HG03558 (cell line): ENCODE measurements at regions not wholly inside any gene's neighbourhood (a gene's known extent, or its start where the extent isn't known, plus 50 kb on each side); places are given as distances from the start of the nearest gene placed in this dataset.
"Not testable (repeated sequence)": the region's sequence is repeated elsewhere in the genome, so short reads cannot be mapped to it uniquely, and the experiment has no call there.

Source experiments
- ATAC-seq: cut with Tn5 transposase; IDR thresholded peaks from one replicate; pipeline ENCODE4 v1.9.1; 2021; ENCODE audit warnings: moderate number of reproducible peaks; ENCODE audit not compliant: unreplicated experiment; ENCODE audit errors: extremely low read depth

DNA sequence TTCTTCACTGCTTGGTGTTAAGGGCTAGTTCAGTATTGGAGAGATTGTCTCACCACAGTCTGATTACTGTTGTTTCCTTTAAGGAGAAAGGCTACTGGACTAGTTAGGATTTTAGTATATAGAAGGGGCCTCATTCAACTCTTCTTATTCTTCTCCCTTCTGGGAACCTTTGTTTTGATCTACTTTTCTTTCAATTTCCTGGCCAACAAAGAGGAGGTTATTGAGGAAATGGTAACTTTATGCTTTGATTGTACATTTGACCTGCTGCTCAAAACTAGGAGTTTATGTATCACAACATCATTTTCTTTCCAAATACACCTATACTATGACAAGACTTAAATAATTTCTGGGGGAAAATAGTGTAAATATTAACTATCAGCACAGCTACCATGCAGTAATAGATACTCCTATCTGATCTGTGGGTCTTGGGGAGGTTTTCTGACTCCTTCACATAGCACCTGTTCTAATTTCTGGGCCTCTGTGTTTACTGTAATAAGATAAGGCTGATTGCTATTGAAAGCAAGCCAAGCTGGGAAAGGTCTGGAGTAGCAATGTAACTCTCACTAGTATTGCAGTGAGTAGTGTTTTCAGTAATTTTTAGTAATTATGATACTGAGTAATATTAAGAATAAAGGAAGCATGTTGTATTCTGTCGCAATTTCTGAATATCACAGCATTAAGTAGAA, 395.3 kb downstream of the NUP35 start:
- no peak for ATAC-seq

DNA sequence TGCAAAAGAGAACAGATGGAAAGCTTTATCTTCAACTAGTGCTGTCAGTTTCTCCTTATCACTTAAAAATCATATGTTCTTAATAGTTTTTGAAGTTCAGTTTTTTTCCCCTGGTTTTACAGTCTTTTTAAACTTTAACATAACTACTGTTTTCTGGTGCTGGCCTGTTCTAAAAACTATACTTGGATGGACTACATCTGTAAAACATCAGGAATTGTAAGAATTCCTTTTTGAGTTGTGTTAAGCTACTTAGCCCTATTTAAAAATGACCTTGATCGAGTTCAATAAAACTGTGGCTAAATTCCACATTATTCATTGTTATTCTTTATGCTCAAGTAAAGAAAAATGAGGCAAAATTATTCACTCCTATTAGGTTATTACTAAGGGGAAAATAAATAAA, 397.7 kb downstream of the NUP35 start:
- ATAC-seq = no peak

DNA sequence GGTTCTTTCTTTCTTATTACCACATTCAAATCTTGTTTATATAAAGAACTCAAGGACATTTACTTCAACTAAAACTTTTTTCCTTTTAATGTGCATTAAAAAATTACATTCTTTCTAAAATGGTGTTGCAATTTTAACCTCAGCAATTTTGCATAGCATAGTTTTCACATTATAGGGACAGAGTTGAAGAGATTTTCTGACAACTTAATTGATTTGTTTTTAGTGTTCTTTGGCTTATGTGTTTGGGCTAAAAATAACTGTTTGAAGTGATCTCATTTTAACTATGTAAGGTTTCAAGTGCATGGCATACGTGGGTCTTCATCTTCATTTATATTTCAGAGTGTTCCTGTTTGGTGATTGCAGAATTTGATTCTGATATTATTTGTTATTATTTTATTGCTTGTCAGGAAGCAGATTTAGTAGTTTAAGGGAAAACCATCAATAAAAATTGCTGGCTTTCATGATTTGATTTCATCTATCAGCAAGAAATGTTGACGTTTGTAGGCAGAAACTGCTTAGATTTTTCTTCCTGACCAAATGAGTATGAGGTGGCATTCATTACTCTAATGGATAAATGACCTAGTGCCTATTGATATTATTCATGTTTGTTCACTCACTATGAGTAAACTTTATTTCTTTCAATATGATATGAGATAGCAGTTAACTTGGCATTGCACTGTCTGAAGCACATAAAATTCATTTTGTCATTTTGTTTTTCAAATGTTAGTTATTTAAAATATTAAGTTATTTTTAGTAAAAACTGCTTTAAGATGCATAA, 398.4 kb downstream of the NUP35 start:
- no peak for ATAC-seq

DNA sequence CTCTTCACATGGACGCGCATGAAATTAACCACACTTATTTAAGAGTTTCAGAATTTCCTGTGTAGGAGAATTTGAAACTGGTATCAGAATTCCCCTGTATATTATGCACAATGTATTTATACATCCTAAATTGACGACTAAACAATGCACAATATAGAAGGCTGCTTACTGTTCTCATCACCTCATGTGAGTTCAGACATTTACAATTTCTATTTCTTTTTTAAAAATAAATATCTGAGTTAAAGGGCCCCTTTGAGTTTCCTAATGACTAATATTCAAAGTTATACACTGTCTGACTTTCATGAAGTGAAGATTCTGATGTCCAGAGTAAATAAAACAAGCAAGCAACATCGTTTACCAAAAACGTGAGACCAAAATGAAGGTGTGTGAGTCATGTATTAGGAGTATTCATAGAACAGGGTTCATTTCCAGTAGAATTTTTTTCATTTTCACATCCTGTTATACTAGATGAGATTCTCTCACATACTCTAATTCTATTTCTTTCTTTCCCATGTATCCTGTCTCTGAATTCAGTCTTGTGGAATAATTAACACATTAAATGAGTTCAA, 406.2 kb downstream of the NUP35 start:
- ATAC-seq = peak; percentile 68

DNA sequence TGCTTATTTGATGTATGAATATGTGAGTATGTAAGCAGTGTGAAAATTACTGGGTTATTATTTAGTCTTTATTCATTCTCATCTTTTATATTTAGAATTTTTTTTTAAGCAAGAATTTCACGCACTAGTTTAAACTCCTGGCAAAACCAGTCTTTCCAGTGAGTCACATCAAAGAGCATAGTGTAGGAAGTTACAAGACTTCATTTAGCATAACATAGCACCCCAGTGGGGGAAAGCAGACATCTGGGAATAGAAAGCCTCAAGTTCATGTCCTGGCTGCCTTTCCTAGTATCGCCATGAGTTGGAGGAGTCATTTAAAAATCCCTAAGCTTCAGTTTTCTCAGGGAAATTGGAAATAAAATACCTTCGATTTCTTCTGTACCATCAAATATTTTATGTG, 408.3 kb downstream of the NUP35 start:
- ATAC-seq = no peak

DNA sequence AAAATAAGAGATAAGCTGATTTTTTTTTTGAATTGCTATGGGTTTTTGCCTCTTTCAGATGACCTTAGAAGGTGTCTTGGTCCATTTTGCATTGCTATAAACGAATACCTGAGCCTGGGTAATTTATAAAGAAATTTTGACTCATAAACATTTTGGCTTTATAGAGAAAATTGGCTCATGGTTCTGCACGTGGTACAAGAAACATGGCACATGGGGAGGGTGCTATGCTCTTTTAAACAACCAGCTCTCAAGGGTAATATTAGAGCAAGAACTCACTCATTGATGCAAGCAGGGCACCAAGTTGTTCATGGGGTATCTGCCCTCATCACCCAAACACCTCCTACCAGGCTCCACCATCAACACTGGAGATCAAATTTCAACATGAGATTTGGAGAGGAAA, 408.8 kb downstream of the NUP35 start:
- ATAC-seq = no peak

DNA sequence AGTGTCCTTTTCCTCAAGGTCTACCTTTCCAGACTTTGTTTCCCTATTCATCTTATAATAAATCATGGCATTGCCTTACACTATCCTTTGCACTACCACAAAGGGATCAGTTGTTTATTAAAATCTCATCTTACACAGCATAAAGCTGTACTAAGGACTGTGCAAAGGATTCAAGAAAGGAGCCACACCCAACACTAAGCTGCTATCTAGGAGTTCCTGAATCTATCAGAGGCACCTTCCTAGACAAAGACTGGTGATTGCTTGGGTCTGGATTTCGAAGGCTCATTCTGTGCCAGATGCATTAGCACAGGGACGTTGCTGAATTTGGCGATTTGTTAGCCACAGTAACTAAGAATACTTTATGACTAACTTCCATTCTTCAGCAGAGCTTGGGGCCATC, 412.0 kb downstream of the NUP35 start:
- ATAC-seq = no peak

DNA sequence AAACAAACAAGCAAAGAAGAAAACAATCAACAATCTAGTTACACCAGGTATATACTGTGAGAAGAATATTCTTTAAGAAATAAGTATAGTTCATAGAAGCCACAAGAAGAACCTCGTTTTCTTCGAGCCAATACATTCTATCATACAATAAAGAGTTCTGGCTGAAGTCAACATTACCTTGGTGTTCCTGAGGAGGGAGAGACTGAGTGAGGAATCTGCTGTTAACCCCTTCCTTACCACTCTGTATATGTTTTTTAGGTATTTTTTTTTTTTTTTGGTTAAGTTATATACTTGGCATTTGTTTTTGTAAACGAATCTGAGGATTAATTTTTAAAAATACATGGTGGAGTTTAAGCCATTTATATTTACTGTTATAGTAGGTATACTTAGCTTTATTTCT, 412.5 kb downstream of the NUP35 start:
- no peak for ATAC-seq

DNA sequence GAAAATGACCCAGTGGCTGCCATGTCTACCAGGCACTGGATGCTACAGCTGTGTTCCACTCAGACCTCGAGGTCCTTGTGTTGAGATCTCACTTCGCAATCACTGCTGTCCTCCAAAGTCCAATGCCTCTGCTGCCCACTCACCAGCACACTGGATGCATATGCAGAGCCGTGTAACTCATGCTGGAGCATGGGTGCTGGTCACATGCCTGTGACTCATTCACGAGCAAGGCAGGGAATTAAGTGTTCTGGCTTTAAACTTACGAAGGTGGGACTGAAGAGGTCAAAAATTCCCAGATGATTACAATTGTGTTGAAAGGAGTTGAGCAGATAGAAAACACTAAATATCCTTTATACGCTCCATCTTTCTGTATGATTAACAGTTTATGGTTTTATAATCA, 417.5 kb downstream of the NUP35 start:
- ATAC-seq = no peak

DNA sequence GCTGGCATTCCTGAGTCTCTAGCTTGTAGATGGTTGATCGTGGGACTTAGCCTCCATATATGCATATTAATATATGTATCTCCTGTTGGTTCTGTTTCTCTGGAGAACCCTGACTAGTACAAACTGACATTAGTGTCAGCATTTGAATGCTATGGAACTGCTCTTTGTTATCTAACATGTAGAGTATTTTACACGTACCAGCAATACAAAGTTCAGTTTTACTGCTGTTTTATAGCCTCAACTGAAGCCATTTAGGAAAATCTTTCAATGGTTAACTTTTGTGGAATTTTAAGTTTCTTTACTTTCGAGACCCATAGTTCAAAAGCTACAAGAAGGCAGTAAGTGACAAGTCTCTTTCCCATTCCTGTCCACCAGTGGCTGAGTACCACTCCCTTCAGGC, 418.4 kb downstream of the NUP35 start:
- no peak for ATAC-seq

DNA sequence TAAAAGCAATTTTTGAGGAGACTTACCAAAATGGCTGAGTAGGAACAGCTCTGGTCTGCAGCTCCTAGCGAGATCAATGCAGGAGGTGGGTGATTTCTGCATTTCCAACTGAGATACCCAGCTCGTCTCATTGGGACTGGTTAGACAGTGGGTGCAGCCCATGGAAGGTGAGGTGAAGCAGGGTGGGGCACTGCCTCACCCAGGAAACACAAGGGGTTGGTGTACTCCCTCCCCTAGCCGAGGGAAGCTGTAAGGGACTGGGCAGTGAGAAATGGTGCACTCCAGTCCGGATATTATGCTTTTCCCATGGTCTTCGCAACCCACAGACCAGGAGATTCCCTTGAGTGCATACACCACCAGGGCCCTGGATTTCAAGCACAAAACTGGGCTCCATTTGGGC, 419.0 kb downstream of the NUP35 start:
- ATAC-seq = no peak

DNA sequence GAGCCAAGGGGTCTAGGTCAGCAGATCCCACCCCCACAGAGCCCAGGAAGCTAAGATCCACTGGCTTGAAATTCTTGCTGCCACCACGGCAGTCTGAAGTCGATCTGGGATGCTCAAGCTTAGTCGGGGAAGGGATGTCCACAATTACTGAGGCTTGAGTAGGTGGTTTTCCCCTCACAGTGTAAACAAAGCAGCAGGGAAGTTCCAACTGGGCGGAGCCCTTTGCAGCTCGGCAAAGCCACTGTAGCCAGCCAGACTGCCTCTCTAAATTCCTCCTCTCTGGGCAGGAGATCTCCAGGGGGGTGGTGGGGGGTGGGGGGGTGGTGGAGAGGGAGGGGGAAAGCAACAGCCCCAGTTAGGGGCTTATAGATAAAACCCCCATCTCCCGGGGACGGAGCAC, 419.5 kb downstream of the NUP35 start:
- no peak for ATAC-seq

DNA sequence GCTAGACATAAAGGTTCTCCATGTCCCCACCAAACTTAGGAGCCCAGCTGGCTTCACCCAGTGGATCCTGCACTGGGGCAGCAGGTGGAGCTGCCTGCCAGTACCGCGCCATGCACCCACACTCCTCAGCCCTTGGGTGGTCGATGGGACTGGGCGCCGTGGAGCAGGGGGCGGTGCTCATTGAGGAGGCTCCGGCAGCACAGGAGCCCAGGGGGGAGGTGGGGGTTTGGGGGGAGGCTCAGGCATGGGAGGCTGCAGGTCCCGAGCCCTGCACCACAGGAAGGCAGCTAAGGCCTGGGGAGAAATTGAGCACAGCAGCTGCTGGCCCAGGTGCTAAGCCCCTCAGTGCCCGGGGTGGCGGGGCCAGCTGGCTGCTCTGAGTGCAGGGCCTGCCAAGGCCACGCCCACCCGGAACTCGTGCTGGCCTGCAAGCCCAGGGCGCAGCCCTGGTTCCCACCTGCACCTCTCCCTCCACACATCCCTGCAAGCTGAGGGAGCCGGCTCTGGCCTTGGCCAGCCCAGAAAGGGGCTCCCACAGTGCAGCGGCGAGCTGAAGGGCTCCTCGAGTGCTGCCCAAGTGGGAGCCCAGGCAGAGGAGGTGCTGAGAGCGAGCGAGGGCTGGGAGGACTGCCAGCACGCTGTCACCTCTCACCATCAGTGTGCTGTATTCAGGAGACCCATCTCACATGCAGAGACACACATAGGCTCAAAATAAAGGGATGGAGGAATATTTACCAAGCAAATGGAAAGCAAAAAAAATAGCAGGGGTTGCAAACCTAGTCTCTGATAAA, 422.5 kb downstream of the NUP35 start:
- not testable (repeated sequence) for ATAC-seq

DNA sequence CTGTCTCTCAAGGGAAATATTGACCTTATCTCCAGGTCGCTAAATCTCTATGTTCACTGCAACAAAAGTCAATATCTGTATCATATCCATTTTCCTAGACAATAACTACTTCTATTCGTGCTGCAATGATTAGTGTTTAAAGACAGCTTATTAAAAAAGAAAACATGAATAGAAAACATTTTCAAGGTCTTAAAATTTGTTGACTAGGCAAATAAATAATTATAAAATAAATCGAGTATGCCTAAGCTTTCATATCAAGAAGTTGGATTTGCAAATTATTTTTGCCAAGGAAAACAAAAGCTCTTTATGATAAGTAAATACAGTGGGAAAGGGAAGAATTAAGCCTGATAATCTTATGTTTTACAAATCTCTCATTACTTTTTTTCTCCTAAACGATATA, 428.5 kb downstream of the NUP35 start:
- ATAC-seq = no peak

DNA sequence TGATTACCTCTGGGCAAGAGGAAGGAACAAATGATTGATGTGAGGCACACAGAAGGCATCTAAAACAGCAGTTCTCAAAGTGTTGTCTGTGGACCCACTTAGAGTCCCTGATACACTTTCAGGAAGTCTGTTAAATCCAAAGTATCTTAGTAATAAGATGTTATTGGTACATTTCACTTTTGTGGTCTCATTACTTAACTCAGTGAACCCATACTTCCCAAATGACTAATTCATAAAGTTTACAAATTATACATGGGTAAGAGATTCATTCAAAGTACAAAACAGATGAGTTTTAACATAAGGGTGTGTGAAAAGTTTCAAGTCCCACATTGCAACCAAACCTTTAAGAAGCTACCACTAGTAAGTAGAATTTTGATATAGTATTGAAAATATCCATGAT, 440.5 kb downstream of the NUP35 start:
- ATAC-seq = no peak

DNA sequence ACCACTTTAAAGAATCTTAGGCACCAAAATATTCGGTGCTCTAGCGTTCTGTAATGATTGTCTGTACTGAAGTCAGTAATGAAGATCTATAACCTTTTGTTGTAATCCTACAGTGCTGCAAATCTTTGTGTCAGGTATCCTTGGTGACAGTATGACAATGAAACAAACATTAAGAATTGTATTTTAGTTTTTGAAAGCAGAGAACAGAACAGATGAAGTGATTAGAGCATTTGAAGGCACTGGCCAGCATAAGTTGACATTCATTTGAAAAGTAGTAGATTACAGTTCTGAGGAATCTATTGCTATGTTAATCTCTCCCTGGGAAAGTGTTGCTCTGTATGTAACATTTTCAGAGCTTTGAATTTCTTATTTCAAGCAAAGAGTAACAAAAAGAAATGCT, 451.2 kb downstream of the NUP35 start:
- ATAC-seq = no peak

DNA sequence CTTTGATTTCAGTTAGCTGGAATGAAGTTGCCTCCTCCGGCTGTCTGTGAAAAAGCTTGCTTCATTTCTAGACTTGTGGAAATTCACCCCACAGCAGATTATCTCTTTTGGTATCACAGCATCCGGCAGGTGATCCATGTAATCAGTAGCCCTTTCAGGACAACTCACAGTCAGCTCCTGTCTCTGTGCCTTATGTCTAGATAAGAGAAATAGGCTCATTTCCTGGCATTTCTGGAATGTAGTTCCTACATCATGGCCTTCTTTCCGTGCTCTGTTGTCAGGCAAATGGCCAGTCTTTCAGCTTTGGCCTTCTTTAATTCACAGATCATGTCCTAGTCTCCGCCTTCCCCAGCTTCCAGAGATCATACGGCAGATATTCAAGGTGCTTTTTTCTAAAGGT, 455.4 kb downstream of the NUP35 start:
- no peak for ATAC-seq

DNA sequence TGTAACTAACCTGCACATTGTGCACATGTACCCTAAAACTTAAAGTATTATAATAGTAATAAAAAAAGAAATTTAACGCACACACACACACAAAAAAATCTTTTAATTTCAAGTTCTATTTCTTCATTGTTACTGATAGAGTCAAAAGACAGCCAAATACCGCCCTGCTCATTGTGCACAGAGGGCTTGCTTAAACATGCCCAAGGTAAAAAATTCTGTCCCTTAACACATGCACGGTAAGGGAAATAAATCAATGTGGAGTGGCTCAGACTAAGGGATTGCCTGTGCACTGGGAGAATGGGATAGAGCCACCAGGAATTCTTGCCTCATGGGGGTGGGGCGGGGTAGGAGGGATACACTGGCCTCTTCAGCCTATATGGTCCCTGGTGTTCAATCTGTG, 468.0 kb downstream of the NUP35 start:
- ATAC-seq = no peak

DNA sequence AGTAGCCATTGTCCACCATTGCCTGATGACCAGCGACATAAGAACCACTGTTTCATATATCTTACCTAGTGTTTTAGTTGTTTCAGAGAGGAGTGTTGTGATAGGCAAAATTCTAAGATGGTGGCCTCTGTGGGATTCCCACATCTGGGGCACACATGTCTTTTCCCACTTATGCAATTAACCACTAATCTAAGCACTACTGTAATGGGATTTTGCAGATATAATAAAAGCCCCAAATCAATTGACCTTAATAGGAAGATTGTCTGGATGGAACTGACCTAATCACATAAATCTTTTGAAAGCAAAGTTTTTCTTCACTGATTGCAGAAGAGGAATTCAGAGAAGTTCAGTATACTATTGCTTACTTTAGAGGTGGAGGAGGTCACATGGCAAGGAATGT, 469.9 kb downstream of the NUP35 start:
- no peak for ATAC-seq

DNA sequence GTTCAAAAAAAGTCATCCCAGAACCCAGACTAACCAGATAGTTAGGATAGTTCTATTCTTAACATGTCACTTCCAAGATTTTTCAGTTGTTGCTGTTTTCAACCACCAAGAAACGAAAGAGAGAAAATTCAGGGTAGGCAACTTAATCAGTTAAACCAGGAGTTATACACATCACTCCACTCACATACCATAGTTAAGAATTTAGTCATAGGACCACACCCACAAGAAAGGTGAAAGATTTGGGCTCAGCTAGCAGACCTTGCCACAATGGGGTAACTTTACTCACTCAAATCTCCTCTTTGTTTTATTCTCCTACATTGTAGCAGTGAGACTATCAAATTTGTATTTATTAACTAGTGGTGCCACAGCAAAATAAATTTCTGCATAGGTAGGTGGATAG, 473.6 kb downstream of the NUP35 start:
- ATAC-seq = no peak

DNA sequence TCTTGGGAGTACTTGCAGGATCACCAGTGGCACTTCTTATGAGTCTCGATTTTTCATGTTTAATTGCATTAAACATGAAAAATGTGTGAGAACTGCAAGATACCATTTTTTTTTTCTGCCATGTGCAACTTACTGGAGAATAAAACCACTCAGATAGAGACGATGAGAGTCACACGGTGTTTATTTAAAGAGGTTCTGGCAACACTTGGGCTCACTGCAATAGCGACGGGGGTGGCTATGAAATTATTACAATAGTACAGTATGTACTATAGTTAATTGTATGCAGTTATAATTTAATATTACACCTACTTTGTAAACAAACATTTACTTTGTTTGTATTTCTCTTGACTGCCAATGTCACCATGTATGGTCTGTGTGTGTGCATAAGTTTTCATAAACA, 479.8 kb downstream of the NUP35 start:
- no peak for ATAC-seq
